NCI-H2107 treated with DMSO at 0.1 percent for 48 hours (cell line): ENCODE measurements at regions not wholly inside any gene's neighbourhood (a gene's known extent, or its start where the extent isn't known, plus 50 kb on each side); places are given as distances from the start of the nearest gene placed in this dataset.

Experiments
- DNase-seq: peaks from one replicate; lab custom pipeline; 2025; ENCODE audit not compliant: unreplicated experiment; lab: John Stamatoyannopoulos, UW

DNA sequence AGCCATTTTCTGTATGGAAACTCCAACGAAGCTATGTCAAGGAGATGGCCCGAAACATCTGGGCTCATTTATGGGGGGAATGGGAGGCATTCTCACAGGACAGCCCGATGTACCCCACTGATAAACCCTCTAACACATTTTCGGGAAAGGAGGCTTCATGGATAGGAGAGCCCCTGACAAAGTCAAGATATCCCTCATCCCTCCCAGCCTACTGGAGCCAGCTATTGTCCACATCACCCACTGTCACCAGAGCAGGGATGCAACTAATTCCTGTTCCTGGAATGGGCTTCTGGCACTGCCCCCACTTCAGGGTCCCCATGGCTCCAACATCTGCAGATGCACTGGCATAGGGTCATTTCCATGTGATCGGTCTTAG lies 98.2 kb upstream of the BMPER start:
- DNase-seq: no peak

- DNase-seq: no peak
Observed at GRCh38 chr7:33807779-33808482, 97.4 kb upstream of the BMPER start.

- DNase-seq: no peak
Observed at GRCh38 chr7:33809228-33809627, 96.1 kb upstream of the BMPER start.

DNA sequence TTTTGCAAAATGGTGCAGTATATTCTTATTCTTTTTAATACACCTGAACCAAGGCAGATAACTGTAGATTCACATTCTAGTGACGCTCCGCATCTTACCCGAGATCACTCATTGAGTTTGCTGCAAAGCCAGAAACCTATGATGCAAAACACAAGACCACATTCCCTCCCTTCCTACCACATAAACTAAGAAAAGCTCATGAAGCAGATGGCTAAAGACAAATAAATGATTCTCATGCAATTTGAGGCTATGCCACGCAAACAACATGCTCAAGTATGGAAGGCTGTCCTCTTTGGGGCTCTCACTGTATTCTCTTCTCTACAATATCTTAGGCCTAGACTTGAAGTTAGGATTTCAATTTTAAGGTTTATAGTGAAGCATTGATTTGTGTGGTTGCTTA lies 95.0 kb upstream of the BMPER start:
- no peak for DNase-seq

DNA sequence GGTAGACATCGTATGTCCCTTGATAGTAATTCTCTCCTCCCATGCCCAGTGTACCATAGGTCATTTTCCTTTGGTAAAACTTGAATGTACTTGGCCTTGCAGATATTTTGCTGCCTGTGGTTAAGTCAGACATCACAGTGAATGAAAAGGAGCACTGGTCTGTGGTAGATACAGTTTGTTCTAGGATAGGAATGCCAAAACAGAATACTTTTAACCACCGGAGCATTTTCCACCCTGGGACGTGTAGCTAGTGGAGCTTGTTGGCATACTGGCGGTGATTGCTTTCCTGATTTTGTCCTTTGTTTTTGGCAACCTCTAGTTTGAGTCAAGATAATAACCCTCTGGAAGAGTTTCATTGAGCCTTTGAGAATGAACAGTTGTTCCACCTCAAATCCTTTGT lies 92.0 kb upstream of the BMPER start:
- DNase-seq: no peak

DNA sequence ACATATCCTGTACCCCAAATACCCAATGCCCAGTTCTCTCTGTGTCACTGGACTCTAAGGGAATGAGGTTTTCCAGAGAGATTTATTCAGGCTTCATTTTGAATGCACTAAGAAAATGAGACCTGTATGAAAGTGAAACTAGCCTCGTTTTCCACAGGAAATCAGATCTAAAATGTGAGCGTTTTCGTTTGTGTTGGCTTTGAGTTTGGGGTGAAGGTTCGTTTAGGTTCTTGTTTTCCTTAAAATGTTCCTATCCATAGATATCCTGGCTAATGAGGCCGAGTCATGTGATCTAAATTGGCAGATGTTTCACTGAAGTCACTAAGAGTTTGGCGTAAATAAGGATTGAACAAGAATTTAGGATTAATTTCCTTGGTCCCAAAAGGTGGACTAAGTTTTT lies 90.9 kb upstream of the BMPER start:
- DNase-seq: no peak

- DNase-seq: no peak
Observed at GRCh38 chr7:33814936-33815335, 90.4 kb upstream of the BMPER start.

DNA sequence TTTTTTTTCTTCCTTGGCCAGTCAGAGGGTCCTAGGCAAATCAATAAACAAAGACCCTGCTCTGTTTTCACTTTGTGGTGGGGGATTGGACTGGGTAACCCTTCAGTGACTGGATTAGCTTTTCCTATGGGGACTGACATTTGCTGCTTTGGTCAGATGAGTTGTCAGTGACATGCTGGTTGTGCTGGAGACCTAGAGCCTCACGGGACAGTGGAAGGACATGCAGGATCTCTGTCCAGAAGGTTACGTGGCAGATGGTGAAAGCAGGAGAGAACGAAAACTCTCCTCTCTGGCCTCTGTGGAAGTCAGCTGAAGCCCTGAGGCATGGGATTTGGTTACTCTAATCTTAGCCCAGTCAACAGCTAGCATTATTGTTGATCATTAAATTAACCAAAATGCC lies 90.0 kb upstream of the BMPER start:
- no peak for DNase-seq

DNA sequence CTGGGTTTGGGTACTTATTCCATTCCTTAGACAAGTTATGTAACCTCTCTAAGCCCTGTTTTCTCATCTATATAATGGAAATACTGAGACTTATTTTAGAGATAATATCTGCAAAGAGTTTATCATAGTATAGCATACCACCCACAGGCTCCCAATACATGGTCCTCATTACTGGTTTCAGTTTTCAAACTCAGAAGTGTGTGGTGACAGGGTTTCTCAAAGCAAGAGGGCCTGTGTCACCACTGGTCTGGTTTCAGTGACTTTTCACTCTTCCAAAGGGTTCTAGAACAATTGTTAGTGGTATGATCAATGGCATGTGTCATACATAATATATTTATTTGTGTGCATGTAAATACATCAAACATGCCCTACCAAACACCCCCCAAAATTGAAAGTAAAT lies 89.2 kb upstream of the BMPER start:
- no peak for DNase-seq

GRCh38 chr7:33819658-33820057 lies 85.7 kb upstream of the BMPER start:
- DNase-seq: no peak

DNA sequence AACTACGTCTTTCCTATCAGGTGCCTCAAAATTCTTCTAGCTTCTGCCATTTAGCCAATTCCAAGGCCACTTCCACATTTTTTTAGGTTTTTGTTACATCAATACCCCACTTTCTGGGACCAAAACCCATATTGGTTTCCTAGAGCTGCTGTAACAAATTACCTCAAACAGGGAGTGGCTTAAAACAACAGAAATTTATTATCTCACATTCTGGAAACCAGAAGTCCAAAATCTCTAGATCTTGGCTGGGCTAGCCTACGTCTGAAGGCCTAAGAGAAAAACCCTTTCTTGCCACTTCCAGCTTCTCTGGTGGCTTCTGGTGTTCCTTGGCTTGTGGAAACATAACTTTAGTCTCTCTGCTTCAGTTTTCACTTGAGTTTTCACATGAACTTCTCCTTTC lies 85.1 kb upstream of the BMPER start:
- DNase-seq: no peak

DNA sequence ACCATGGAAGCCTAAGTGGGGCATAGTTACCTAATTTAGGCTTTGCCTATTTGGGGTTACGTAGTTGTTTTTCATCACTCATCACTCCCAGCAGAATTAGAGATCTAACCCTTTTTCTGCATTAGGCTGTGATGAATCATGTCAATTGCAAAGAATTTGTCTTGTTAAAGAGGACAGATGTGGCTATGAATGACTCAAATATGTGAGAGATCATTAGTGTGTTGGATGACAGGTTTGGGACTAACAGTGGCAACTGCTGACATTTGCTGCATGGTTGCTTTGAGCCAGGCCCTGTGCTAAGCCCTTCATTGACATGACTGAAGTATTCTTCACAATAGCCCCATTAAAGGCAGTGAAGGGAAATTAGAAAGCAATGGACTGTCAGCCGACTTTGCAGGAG lies 83.4 kb upstream of the BMPER start:
- DNase-seq: no peak

DNA sequence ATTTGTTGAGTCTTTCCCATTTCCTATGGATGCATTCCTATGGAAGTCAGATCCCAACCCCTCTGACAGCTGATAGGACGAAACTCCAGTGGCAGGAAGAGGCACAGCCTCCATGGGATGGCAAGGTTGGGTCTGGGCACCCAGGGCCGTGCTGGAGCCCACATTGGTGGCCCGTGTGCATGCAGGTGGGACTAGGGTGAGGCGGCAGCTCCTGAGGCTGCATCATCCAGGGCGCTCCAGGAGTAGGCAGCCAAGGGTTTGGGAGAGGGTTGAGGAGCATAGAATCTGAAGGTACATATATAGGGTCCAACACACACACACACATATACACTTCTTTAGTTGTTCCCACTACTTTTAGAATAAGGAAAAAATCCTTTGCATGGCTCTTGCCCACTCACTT lies 81.4 kb upstream of the BMPER start:
- no peak for DNase-seq

DNA sequence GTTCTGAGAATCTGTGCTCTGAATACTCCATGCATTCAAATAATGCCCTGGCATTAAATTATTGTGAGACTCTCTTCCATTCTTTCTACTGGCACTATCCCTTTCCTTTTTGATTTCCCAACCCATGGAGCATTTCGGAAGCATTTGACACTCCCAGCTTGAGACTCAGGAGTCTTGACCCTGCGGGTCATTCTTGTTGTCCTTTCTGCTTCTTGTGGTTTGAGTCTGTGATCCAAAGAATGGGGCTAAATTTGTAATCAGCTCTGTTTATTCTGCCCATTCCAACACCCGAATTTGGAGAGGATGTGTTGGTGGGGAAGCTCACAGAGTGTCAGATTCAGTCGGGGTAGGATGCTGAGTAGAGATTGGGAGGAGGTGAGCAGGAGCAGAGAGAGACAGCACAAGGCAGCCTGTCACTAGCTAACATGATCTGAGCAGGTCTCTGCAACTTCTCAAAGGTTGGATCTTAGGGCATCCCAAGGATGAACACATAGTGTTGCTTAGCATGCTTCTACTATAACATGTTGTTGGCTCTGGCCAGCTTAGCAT lies 80.4 kb upstream of the BMPER start:
- DNase-seq: no peak

DNA sequence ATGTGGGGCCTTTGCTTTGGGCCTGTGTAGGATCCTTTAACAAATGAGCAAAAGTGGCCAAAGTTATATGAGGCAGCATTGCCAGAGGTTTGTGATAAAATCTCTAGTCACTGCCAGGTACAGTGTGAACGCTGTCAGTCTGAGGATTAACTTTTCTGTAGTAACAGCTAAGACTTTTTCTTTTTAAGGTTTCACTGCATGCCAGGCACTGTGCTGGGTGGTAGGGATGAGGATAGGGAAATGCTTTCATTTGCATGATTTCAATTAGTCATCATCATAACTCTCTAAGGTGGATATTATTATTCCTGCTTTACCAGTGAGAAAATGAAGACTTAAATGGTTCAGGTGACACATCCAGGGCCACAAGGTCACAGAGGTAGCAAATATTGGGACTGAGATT lies 79.7 kb upstream of the BMPER start:
- DNase-seq: no peak

GRCh38 chr7:33829536-33829935 lies 75.8 kb upstream of the BMPER start:
- DNase-seq: no peak

DNA sequence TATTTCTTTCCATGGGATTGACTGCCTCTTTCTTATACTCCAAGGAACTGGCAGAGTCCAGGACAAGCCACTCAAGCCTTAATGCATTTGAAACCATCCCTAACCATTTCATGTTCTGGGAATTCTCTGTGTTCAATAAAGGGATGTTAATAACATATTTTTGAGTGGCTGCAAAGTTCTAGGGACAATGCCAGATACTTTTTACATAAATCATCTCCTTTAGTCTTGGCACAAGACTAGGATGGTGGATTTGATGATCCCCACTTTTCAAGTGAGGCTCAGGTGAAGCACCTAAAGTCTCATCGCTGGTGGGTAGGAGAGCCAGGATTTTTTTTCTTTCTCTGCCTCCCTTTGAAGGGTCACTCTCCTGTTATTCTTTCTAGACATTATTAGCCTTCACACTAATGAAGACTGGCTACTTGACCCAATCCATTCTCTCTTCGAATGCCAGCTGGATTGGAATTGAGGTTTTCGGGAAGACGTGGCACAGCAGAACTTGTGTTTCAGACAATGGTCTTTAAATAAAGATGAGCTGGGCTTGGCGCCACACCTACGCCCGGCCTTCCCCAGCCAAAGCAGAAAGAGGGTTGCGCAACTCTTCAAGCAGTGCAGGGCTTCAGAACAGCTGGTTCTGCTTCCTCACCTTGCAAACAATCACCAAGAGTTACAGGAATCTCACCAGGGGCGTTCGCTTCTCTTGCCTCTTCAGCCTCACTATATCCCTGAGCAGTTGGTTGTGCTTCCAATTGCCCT lies 73.8 kb upstream of the BMPER start:
- DNase-seq: no peak

DNA sequence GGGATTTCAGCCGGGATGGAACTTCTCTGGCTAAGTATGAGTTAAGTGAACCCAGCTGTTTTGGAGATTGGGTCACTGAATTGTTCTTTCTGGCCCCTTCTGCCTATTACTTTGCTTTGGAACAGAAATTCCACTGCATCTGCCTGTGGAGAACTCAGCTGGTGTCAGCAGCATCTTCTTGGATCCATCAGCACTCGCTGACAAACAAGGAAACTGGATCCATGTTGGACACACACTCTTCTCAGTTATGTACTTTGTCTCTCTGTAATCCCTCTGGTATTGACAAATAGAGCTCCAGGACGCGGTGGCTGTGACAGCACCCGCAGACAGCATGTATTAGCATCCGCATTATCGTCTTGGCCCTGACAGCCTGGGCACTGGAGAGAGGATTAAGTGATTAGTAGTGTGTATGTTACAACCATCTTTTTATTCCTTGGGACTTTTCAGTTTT lies 73.0 kb upstream of the BMPER start:
- no peak for DNase-seq

GRCh38 chr7:33836797-33837355 lies 68.5 kb upstream of the BMPER start:
- DNase-seq: no peak

- no peak for DNase-seq
Observed at GRCh38 chr7:33837356-33837851, 67.9 kb upstream of the BMPER start.

GRCh38 chr7:33841031-33841430 lies 64.3 kb upstream of the BMPER start:
- no peak for DNase-seq

DNA sequence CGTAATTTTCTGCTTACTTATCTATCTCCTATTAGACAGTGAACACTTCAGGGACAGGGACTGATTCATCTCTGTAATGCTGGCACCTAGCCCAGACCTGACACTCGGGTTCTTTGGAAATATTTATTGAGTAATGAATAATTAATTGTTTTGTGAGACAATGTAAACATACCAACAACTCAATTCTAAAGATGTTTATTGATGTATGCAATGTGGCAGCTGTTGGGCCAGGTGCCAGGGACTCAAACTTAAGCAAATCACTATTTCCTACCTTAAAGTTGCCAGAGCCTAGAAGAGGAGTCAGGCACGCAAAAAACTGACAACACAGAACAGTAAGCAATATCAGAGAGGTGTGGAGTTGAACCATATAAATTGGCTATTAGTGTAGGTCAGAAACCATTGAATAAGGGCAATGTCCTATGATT lies 63.6 kb upstream of the BMPER start:
- no peak for DNase-seq
